Mammary epithelial cell (primary cell): ENCODE measurements at regions not wholly inside any gene's neighbourhood (a gene's known extent, or its start where the extent isn't known, plus 50 kb on each side); places are given as distances from the start of the nearest gene placed in this dataset.

ENCODE experiments used
- EZH2 ChIP-seq: IDR thresholded peaks from 2 replicates; pipeline ENCODE4 v1.6.1; 2012; ENCODE audit warnings: low read length, inconsistent platforms, borderline replicate concordance
- TF ChIP-seq, protein P1 (sequence below), 2 donors: IDR thresholded peaks in 1 of 2; conservative IDR thresholded peaks in 1 of 2; 2 replicates each; pipeline ENCODE4 v1.5.1; 2011 to 2012; ENCODE audit warnings: inconsistent platforms in 2 of 2, low read length in 2 of 2, mild to moderate bottlenecking in 2 of 2, control low read depth in 1 of 2, low read depth in 1 of 2; ENCODE audit not compliant: insufficient read depth in 1 of 2; ENCODE audit errors: extremely low read depth in 1 of 2

DNA sequence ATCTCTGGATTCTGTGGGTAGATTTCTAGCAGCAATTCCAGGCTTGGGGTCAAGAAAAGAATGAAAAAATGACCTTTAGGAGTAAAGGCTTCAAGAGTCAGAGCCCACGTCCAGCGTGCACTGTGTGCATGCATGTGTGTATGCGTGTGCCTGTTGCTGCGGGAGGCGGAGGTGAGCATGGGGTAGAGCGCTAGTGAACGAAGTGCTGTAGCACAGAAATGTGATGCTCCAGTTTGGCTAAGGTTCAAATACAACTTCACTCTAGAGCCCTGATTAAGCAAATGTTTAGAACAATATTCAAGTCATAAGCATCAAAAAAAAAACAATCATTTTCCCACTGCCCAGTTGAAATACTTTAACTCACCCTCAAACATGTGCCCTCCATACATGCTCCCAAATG lies 403.9 kb downstream of the ZNF608 start:
- no peak for TF ChIP-seq EZH2
- TF ChIP-seq, protein P1, sequence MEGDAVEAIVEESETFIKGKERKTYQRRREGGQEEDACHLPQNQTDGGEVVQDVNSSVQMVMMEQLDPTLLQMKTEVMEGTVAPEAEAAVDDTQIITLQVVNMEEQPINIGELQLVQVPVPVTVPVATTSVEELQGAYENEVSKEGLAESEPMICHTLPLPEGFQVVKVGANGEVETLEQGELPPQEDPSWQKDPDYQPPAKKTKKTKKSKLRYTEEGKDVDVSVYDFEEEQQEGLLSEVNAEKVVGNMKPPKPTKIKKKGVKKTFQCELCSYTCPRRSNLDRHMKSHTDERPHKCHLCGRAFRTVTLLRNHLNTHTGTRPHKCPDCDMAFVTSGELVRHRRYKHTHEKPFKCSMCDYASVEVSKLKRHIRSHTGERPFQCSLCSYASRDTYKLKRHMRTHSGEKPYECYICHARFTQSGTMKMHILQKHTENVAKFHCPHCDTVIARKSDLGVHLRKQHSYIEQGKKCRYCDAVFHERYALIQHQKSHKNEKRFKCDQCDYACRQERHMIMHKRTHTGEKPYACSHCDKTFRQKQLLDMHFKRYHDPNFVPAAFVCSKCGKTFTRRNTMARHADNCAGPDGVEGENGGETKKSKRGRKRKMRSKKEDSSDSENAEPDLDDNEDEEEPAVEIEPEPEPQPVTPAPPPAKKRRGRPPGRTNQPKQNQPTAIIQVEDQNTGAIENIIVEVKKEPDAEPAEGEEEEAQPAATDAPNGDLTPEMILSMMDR (conservative IDR thresholded peaks at IDR 0.05 in 1 of 2, IDR thresholded peaks at IDR 0.05 in 1 of 2; ENCODE audit: extremely low read depth in 1 of 2, insufficient read depth in 1 of 2, low read depth in 1 of 2, low read length in 2 of 2) = no peak
